HL-60 (cell line): ENCODE measurements at regions not wholly inside any gene's neighbourhood (a gene's known extent, or its start where the extent isn't known, plus 50 kb on each side); places are given as distances from the start of the nearest gene placed in this dataset.

ENCODE experiments used
- DNase-seq, 2 experiments: peaks; one replicate each; pipeline ENCODE4 v3.0.0-alpha.2; 2010 to 2020; ENCODE audit warnings: low read depth in 1 of 2, low spot score in 1 of 2
- H3K27ac ChIP-seq: fragments of 250-450 bp; sonication (Bioruptor Pico); replicated peaks from 2 replicates; pipeline ENCODE4 v1.5.1; 2020; ENCODE audit warnings: mild to moderate bottlenecking, moderate library complexity
- H3K27me3 ChIP-seq: fragments of 250-450 bp; sonication (Bioruptor Pico); 2 replicates; pipeline ENCODE4 v1.5.1; 2021; ENCODE audit warnings: mild to moderate bottlenecking, moderate library complexity; ENCODE audit not compliant: insufficient read depth, poor library complexity, severe bottlenecking
- H3K4me3 ChIP-seq: replicated peaks from 2 replicates; pipeline ENCODE4 v1.5.1; 2011; ENCODE audit warnings: mild to moderate bottlenecking, control low read depth, low read length; ENCODE audit not compliant: insufficient read depth
- GABPA ChIP-seq: IDR thresholded peaks from 2 replicates; pipeline ENCODE4 v1.6.1; 2012; ENCODE audit warnings: low read depth
- POLR2AphosphoS5 ChIP-seq: IDR thresholded peaks from 2 replicates; pipeline ENCODE4 v1.6.1; 2012; ENCODE audit warnings: low read depth
- SPI1 ChIP-seq: IDR thresholded peaks from 2 replicates; pipeline ENCODE4 v1.6.1; 2012; ENCODE audit warnings: low read depth, mild to moderate bottlenecking, borderline replicate concordance
- TF ChIP-seq, protein P1 (sequence below): IDR thresholded peaks from one replicate; pipeline ENCODE4 v1.5.1; 2011; ENCODE audit warnings: low read length, control low read depth, inconsistent platforms; ENCODE audit not compliant: insufficient read depth
- TF ChIP-seq, protein P2 (sequence below): IDR thresholded peaks from 2 replicates; pipeline ENCODE4 v1.6.1; 2012; ENCODE audit warnings: low read depth; ENCODE audit not compliant: insufficient replicate concordance

- no peak overlapping the region for H3K4me3 ChIP-seq
- H3K27ac ChIP-seq: no peak overlapping the region
- TF ChIP-seq POLR2AphosphoS5 (no peak), GABPA (no peak), SPI1 (no peak)
- TF ChIP-seq, protein P1, sequence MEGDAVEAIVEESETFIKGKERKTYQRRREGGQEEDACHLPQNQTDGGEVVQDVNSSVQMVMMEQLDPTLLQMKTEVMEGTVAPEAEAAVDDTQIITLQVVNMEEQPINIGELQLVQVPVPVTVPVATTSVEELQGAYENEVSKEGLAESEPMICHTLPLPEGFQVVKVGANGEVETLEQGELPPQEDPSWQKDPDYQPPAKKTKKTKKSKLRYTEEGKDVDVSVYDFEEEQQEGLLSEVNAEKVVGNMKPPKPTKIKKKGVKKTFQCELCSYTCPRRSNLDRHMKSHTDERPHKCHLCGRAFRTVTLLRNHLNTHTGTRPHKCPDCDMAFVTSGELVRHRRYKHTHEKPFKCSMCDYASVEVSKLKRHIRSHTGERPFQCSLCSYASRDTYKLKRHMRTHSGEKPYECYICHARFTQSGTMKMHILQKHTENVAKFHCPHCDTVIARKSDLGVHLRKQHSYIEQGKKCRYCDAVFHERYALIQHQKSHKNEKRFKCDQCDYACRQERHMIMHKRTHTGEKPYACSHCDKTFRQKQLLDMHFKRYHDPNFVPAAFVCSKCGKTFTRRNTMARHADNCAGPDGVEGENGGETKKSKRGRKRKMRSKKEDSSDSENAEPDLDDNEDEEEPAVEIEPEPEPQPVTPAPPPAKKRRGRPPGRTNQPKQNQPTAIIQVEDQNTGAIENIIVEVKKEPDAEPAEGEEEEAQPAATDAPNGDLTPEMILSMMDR: no peak
- TF ChIP-seq, protein P2, sequence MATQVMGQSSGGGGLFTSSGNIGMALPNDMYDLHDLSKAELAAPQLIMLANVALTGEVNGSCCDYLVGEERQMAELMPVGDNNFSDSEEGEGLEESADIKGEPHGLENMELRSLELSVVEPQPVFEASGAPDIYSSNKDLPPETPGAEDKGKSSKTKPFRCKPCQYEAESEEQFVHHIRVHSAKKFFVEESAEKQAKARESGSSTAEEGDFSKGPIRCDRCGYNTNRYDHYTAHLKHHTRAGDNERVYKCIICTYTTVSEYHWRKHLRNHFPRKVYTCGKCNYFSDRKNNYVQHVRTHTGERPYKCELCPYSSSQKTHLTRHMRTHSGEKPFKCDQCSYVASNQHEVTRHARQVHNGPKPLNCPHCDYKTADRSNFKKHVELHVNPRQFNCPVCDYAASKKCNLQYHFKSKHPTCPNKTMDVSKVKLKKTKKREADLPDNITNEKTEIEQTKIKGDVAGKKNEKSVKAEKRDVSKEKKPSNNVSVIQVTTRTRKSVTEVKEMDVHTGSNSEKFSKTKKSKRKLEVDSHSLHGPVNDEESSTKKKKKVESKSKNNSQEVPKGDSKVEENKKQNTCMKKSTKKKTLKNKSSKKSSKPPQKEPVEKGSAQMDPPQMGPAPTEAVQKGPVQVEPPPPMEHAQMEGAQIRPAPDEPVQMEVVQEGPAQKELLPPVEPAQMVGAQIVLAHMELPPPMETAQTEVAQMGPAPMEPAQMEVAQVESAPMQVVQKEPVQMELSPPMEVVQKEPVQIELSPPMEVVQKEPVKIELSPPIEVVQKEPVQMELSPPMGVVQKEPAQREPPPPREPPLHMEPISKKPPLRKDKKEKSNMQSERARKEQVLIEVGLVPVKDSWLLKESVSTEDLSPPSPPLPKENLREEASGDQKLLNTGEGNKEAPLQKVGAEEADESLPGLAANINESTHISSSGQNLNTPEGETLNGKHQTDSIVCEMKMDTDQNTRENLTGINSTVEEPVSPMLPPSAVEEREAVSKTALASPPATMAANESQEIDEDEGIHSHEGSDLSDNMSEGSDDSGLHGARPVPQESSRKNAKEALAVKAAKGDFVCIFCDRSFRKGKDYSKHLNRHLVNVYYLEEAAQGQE: no peak
- H3K27me3 ChIP-seq: no peaks in the 10 kb centered on the region
- DNase-seq: no peak
Measured at GRCh38 chr11:92588393-92588792, 363.8 kb downstream of the FAT3 start.

GRCh38 chr11:92589512-92589911 lies 364.9 kb downstream of the FAT3 start:
- Histone ChIP-seq H3K4me3 (no peak overlapping the region), H3K27ac (no peak overlapping the region), H3K27me3 (no peaks in the 10 kb centered on the region)
- no peak for DNase-seq
- TF ChIP-seq SPI1: no peak
- TF ChIP-seq POLR2AphosphoS5: no peak

- TF ChIP-seq, protein P1: no peak
- TF ChIP-seq, protein P2: no peak
- TF ChIP-seq POLR2AphosphoS5: no peak
- no peak for TF ChIP-seq GABPA
- TF ChIP-seq SPI1: no peak
- Histone ChIP-seq H3K27ac (no peak overlapping the region), H3K4me3 (no peak overlapping the region), H3K27me3 (no peaks in the 10 kb centered on the region)
- no peak for DNase-seq
Measured at GRCh38 chr11:92591521-92591920, 366.9 kb downstream of the FAT3 start.

DNA sequence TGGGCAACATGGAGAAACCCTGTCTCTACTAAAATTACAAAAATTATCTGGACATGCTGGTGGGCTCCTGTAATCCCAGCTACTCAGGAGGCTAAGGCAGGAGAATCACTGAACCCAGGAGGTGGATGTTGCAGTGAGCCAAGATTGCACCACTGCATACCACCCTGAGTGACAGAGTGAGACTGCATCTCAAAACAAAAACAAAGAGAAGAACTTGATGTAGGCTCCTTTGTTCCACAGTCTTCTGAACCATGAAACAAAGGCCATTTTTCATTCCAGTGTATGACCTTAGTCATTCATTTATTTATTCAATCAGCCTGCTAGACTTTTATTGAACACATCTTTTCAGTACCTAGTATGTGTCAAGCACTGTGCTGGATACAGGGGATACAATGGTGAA lies 369.6 kb downstream of the FAT3 start:
- no peak overlapping the region for H3K4me3 ChIP-seq
- H3K27ac ChIP-seq: no peak overlapping the region
- TF ChIP-seq, protein P1: no peak
- TF ChIP-seq, protein P2: no peak
- TF ChIP-seq POLR2AphosphoS5 (no peak), SPI1 (no peak), GABPA (no peak)
- no peak for DNase-seq
- H3K27me3 ChIP-seq: no peaks in the 10 kb centered on the region
